HG03521 (cell line): ENCODE measurements at regions not wholly inside any gene's neighbourhood (a gene's known extent, or its start where the extent isn't known, plus 50 kb on each side); places are given as distances from the start of the nearest gene placed in this dataset.
"Not testable (repeated sequence)": the region's sequence is repeated elsewhere in the genome, so short reads cannot be mapped to it uniquely, and the experiment has no call there.

ENCODE experiments used
- ATAC-seq: cut with Tn5 transposase; IDR thresholded peaks from one replicate; pipeline ENCODE4 v1.9.1; 2021; ENCODE audit warnings: mild to moderate bottlenecking, moderate library complexity; ENCODE audit not compliant: unreplicated experiment

GRCh38 chr2:129187343-129187742 lies 792.1 kb upstream of the RAB6C start:
- no peak for ATAC-seq

- no peak for ATAC-seq
Observed at GRCh38 chr2:129188451-129188850, 791.0 kb upstream of the RAB6C start.

GRCh38 chr2:129189617-129190319 lies 789.7 kb upstream of the RAB6C start:
- no peak for ATAC-seq

- no peak for ATAC-seq
Observed at GRCh38 chr2:129190494-129190893, 789.0 kb upstream of the RAB6C start.

DNA sequence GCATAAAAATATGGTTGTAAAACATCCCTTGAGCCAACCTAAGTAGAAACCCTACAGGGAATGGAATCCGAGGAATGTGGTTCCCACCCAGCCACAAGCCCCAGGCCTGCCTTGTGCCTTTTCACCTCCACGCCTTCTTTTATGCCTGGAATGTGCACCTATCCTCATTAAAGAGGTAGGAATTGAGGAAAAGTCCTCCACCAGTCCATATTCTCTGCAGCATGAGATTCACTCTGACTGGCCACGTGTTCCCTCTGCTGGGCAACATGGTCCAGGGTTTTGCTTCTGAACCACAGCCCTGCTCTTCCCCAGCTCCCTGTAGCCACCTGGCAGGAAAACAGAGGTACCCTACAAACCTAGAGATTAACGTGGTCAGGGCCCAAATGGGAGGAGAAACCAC lies 787.9 kb upstream of the RAB6C start:
- ATAC-seq, result no peak

DNA sequence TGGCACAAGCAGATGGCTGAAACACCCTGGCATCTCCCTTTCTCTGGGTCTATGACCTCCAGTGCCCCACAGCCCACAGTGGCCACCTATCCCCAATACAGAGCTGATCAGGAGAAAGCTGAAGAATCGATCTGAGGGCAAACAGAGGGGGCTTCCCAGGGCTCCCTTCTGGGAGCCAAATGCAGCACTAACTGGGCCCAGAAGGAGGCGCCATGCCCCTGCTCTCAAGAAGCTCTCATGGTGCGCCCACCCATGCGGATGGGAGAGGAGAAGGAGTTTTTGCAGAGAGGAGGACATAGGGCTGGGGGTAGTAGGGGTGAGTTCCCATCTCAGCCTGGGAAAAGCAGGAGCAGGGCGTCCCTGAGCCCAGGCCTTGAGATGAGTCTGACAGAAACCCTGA lies 787.3 kb upstream of the RAB6C start:
- ATAC-seq, result no peak

GRCh38 chr2:129192841-129193253 lies 786.6 kb upstream of the RAB6C start:
- no peak for ATAC-seq

DNA sequence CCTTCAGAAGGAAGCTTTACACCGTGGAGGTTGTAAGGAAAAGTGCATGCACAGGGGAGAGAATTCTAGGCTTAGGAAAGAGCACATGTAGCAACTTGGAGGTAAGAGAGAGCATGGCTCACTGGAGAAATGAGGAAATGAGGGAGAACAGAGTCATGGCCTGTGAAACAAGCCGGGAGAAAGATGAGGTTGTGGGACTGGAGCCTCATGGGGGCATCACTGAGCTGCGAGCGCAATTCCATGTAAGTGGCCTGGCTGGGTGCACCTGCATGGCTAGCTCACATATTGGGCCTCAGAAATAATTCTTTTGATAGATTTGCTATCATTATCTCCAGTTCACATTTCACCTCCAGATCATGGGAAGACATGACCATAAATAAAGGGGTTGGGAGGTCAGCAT lies 785.5 kb upstream of the RAB6C start:
- ATAC-seq, result no peak

- ATAC-seq, result no peak
Observed at GRCh38 chr2:129199501-129199900, 780.0 kb upstream of the RAB6C start.

GRCh38 chr2:129201696-129202095 lies 777.8 kb upstream of the RAB6C start:
- no peak for ATAC-seq

DNA sequence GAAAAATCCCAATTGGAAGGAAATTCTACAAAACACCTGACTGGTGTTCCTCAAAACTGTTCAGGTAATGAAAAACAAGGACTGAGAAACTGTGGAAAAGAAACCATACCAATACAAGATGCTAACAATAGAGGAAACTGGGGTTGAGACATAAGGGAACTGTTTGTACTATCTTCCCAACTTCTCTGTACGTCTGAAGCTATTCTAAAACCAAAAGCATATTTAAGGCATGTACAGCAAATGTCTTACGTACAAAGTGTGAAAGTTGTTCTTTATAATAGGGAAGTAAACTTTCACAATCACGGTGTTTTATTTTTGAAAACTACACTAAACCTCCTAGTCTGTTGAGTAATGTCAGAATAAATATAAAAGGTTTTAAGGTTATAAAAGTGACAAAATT lies 776.1 kb upstream of the RAB6C start:
- no peak for ATAC-seq

DNA sequence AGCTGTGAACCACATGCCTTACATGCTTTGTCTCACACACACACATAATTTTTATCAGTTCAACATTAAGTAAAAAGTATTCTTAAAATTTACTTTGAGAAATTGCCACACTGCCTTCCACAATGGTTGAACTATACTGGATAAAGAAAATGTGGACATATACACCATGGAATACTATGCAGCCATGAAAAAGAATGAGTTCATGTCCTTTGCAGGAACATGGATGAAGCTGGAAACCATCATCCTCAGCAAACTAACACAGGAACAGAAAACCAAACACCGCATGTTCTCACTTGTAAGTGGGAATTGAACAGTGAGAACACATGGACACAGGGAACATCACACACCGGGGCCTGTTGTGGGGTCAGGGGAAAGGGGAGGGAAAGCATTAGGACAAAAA lies 774.9 kb upstream of the RAB6C start:
- ATAC-seq, result not testable (repeated sequence)

- no peak for ATAC-seq
Observed at GRCh38 chr2:129205176-129205575, 774.3 kb upstream of the RAB6C start.

- ATAC-seq, result no peak
Observed at GRCh38 chr2:129205766-129206165, 773.7 kb upstream of the RAB6C start.

DNA sequence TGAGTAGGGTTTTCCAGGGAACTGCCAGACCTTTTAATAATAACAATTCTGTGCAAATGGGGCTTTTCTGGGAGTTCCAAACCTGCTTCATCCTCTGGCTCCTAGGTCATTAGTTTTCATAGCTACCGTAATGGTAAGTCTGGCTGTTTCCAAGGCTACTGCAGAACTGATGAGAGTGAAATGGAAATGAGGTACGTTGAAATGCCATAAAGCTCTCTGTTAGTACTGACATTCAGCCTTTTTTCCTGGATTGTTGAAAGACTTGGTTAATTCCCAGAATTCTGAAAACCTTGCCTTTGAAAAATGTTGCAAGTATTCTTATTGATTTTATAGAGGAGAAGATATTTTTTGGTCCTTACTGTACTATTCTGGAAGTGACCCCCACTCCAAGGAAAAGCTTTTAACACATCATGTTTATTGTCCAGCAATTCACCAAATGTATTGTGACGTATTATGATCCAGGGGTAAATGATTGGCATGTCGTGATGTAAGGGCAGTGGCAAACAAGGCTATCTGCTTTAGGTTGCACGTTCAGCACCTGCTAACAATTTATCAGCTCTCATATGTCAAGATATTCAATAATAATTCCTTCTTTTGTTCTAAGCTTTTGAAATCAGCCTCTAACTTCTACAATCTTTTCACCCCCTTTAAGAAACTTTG lies 767.0 kb upstream of the RAB6C start:
- ATAC-seq, result no peak

DNA sequence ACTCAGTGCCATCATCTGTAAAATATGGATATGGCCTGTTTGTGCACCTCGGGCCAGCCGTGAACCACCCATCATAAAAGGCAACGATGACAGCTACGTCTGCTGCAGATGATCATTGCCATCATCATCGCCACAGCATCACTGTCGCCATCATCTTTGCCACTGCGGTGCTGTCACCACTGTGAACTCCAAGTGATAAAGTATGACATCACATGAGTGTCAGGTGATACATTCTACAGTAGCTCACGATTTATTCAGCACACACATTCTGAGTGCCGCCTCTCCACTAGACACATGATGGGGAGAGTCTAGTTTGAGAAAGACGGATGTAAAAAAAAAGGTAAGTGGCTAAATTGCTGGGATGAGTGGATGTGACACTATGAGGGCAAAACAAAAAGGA lies 755.4 kb upstream of the RAB6C start:
- no peak for ATAC-seq

- no peak for ATAC-seq
Observed at GRCh38 chr2:129224486-129224885, 755.0 kb upstream of the RAB6C start.

DNA sequence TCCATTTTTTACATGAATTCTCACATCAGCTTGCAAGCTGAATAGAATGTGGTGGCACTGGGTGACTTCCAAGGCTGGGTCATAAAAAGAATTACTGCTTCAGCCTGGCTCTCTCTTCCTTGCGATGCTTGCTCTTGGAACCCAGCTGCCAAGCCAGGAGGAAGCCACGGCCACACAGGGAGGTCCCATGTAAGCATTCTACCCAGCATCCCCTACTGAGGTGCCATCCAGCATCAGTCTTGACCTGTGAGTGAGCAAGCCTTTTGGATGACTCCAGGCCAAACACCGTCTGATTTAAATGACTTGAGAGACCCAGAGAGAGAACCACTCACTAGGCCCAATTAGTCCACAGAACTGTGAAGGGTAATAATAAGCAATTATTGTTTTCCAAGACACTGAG lies 750.3 kb upstream of the RAB6C start:
- no peak for ATAC-seq

DNA sequence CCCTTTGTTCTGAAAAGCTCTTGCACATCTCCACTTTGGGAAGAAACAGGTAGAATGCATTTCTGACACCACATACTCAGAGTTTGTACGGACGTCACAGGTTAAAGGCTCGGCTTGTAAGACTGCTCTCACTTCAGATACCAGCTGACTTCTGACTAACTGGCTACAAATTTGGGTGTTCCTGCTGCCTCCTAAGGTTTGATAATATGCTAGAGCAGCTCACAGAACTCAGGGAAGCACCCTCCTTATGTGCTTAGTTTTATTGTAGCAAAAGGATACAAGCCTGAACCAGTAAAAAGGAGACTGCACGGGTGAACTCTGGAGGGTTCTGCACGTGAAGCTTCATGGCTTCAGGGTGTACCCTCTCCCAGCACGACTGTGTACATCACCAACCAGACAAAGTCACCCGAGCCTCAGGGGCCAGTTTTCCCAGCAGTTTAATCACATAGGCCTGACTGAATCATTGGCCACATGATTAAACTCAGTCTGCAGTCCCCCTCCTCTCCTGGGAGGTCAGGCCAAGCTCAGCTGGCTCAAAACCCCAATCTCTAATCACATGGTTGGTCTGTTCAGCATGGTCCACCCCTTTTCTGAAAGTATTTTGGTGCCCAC lies 749.5 kb upstream of the RAB6C start:
- no peak for ATAC-seq

- no peak for ATAC-seq
Observed at GRCh38 chr2:129231924-129232323, 747.5 kb upstream of the RAB6C start.

DNA sequence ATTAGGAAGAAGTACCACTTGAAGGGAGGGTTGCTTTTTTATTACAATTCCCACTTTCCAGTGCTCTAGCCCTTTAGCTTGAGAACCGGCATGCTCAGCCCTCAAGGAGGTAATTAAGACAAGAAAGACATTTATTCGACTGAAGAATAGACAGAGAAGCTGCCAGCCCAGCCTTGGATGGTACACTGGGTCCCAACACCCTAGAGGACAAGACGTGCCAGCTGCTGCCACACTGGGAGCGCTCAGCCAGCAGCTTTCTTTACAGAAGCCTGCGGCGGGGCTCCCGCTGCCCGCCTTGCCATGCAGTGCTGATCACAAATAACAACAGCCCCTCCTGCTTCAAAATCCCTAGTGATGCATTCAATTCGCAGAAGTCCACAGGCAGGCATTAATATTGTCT lies 746.3 kb upstream of the RAB6C start:
- no peak for ATAC-seq

- no peak for ATAC-seq
Observed at GRCh38 chr2:129233751-129234406, 745.6 kb upstream of the RAB6C start.
